BE2C (cell line): ENCODE measurements at regions not wholly inside any gene's neighbourhood (a gene's known extent, or its start where the extent isn't known, plus 50 kb on each side); places are given as distances from the start of the nearest gene placed in this dataset.

Experiments used
- DNase-seq: peaks from one replicate; pipeline ENCODE4 v3.0.0-alpha.2; 2020
- H3K27me3 ChIP-seq: fragments of 250-450 bp; sonication (Bioruptor Pico); 2 replicates; pipeline ENCODE4 v1.5.1; 2020; ENCODE audit warnings: mild to moderate bottlenecking
- H3K36me3 ChIP-seq: fragments of 250-450 bp; sonication (Bioruptor Pico); 2 replicates; pipeline ENCODE4 v1.5.1; 2020; ENCODE audit warnings: mild to moderate bottlenecking
- H3K4me1 ChIP-seq: fragments of 250-450 bp; sonication (Bioruptor Pico); 2 replicates; pipeline ENCODE4 v1.5.1; 2020
- H3K4me3 ChIP-seq: 2 replicates; pipeline ENCODE4 v1.5.1; 2011; ENCODE audit warnings: low read depth, low read length
- H3K9me3 ChIP-seq: fragments of 250-450 bp; sonication (Bioruptor Pico); 2 replicates; pipeline ENCODE4 v1.5.1; 2020
- CTCF ChIP-seq: IDR thresholded peaks from 2 replicates; pipeline ENCODE4 v1.5.1; 2012; ENCODE audit warnings: mild to moderate bottlenecking, low read depth, low read length

- H3K27me3 ChIP-seq, result no peaks in the 10 kb centered on the region
- DNase-seq, result no peak
- H3K4me1 ChIP-seq, result peaks cover 31% of the 10 kb centered on the region
- no peak overlapping the region for H3K4me3 ChIP-seq
- no peak for TF ChIP-seq CTCF
- no peaks in the 10 kb centered on the region for H3K9me3 ChIP-seq
- H3K36me3 ChIP-seq, result peaks cover 39% of the 10 kb centered on the region
Observed at GRCh38 chr12:124432376-124432775, 135.0 kb downstream of the NCOR2 start.

DNA sequence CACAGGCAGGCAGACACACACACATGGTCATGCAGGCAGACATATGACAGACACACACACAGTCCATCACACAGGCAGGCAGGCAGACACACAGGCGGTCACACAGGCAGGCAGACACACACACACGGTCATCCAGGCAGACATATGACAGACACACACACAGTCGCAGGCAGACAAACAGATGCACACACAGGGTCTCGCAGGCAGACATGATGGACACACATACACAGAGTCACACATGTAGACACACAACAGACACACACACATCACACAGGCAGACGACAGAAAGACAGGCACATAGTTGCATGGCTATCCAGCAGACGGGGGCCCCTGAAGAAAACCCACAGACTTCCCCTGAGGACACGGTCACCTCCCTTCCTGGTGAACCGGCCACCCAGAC, 135.4 kb downstream of the NCOR2 start:
- Histone ChIP-seq H3K4me1 (peaks cover 35% of the 10 kb centered on the region), H3K4me3 (no peak overlapping the region), H3K9me3 (no peaks in the 10 kb centered on the region), H3K27me3 (no peaks in the 10 kb centered on the region), H3K36me3 (peaks cover 41% of the 10 kb centered on the region)
- no peak for DNase-seq
- TF ChIP-seq CTCF, result no peak

DNA sequence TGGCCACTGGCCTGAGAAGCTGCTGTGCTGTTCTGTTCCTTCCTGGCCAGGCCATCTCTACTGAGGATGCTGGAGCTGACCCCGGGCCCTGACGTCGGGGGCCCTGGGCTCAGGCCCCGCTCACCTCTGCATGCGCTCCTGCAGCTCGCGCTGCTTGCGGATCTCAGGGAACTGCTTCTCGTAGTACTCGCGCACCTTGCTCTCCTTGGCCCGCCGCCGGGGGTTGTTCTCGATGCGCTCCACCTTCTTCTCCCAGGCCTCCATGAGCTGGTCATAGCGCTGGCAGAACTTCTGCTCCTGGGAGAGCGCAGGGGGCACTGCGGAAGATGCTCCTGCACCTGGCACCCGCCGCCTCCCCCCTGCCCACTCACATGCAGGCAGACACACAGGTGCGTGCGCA, 135.6 kb downstream of the RFLNA start:
- no peak for DNase-seq
- TF ChIP-seq CTCF, result no peak
- peaks cover 35% of the 10 kb centered on the region for H3K4me1 ChIP-seq
- H3K9me3 ChIP-seq, result no peaks in the 10 kb centered on the region
- H3K36me3 ChIP-seq, result peaks cover 52% of the 10 kb centered on the region
- no peak overlapping the region for H3K4me3 ChIP-seq
- H3K27me3 ChIP-seq, result no peaks in the 10 kb centered on the region

DNA sequence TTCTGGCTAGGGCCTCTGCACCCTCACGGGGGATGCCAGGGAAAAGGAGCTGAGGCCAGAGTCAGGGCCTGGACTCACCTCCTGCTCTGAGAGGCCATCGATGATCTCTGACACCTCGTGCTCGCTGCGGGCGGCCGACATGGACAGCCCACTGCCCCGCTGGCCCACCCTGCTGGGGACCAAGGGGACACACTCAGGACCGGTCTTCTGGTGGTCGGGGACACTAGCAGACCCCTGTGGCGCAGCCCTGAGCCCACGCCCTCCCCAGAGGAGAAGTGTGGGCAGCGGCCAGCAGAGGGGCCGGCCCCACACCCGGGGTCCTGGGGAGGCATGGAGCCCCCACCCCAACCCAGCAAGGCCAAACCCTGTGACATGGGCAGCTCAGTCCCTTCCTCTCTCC, 134.6 kb downstream of the RFLNA start:
- peaks cover 30% of the 10 kb centered on the region for H3K4me1 ChIP-seq
- H3K9me3 ChIP-seq, result no peaks in the 10 kb centered on the region
- TF ChIP-seq CTCF, result no peak
- no peak overlapping the region for H3K4me3 ChIP-seq
- H3K27me3 ChIP-seq, result no peaks in the 10 kb centered on the region
- DNase-seq, result no peak
- peaks cover 54% of the 10 kb centered on the region for H3K36me3 ChIP-seq

- no peak for DNase-seq
Observed at GRCh38 chr12:124428792-124429281, 133.9 kb downstream of the RFLNA start.

More at GRCh38 chr12:124428792-124429281, 133.9 kb downstream of the RFLNA start:
- TF ChIP-seq CTCF, result no peak
- Histone ChIP-seq H3K36me3 (peaks cover 58% of the 10 kb centered on the region), H3K27me3 (no peaks in the 10 kb centered on the region), H3K9me3 (no peaks in the 10 kb centered on the region), H3K4me1 (peaks cover 30% of the 10 kb centered on the region), H3K4me3 (no peak overlapping the region)
